Upper lobe of left lung (tissue), 6 donors: ENCODE measurements at regions not wholly inside any gene's neighbourhood (a gene's known extent, or its start where the extent isn't known, plus 50 kb on each side); places are given as distances from the start of the nearest gene placed in this dataset.
A peak's percentile ranks its signal among the peaks of the same experiment; 100 is the strongest.

ENCODE experiments used
- ATAC-seq, 2 donors: fragments of 200-7000 bp; cut with Tn5 transposase; one replicate each; pipeline ENCODE4 v1.9.1; 2022; ENCODE audit warnings: mild to moderate bottlenecking in 2 of 2, moderate library complexity in 2 of 2; ENCODE audit not compliant: low FRiP score in 2 of 2
- DNase-seq, 2 donors: peaks; one replicate each; pipeline ENCODE4 v3.0.0-alpha.2; 2019 to 2020
- H3K27ac ChIP-seq, 4 donors: fragments of 200-600 bp; sonication (generic); one replicate each; pipeline ENCODE4 v1.5.1; 2016 to 2019
- H3K27me3 ChIP-seq, 4 donors: fragments of 200-600 bp; sonication (generic); one replicate each; pipeline ENCODE4 v1.5.1; 2017 to 2019
- H3K36me3 ChIP-seq, 4 donors: fragments of 200-600 bp; sonication (generic); one replicate each; pipeline ENCODE4 v1.5.1; 2016 to 2019
- H3K4me1 ChIP-seq, 4 donors: fragments of 200-600 bp; sonication (generic); one replicate each; pipeline ENCODE4 v1.5.1; 2018 to 2019
- H3K4me3 ChIP-seq, 4 donors: fragments of 200-600 bp; sonication (generic); one replicate each; pipeline ENCODE4 v1.5.1; 2017 to 2019; ENCODE audit warnings: mild to moderate bottlenecking in 2 of 4, moderate library complexity in 1 of 4
- H3K9me3 ChIP-seq, 4 donors: fragments of 200-600 bp; sonication (generic); one replicate each; pipeline ENCODE4 v1.5.1; 2018 to 2019
- EP300 ChIP-seq, 4 donors: sonication (generic); formaldehyde crosslinking; IDR thresholded peaks; one replicate each; pipeline ENCODE4 v1.5.1; 2017; ENCODE audit warnings: antibody characterized with exemption in 4 of 4, control low read depth in 2 of 4
- POLR2A ChIP-seq, 4 donors: fragments of 450-650 bp; IDR thresholded peaks; one replicate each; pipeline ENCODE4 v1.5.1; 2016 to 2017; ENCODE audit warnings: antibody characterized with exemption in 4 of 4, mild to moderate bottlenecking in 2 of 4
- POLR2AphosphoS5 ChIP-seq, 2 donors: sonication (generic); formaldehyde crosslinking; IDR thresholded peaks; one replicate each; pipeline ENCODE4 v1.5.1; 2017; ENCODE audit warnings: antibody characterized with exemption in 2 of 2
- WGBS, 2 donors: methylation state at CpG; one replicate each; pipeline ENCODE4 v1.1.5; 2017 to 2018; 5-methylcytosine and 5-hydroxymethylcytosine counted together
- TF ChIP-seq, protein P1 (sequence below), 6 experiments: fragments of 450-650 bp in 4 of 6; fragments of 200-600 bp in 2 of 6; sonication (generic) in 2 of 6; IDR thresholded peaks; one replicate each; pipeline ENCODE4 v1.5.1; 2016 to 2019; ENCODE audit warnings: antibody characterized with exemption in 6 of 6
- donor health status: DM: no; HTN: no; CAD: no; lungs with moderate emphysema.
- donor health status: DM: no; HTN: yes; CAD: no; lungs with severe emphysema.

DNA sequence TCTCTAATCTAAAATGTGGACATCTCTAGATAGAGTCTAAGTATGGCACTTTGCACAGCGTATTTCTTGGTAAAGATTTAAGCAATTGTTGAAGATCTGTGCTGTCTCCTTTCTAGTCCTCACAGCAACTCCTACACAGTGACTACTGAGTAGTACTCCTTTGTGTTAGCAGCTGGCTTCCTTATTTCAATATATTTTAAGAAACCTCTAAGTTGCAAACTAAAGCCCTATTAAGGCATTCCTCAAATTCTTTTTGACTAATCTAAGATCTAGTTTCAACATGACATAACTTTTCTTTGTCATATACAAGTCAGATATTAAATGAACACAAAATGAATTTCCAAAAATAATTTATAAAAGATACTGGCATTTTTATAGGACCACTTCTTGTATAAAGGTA is 121.8 kb upstream of the DNAJC10 start:
- Histone ChIP-seq H3K27me3 (no peaks in the 10 kb centered on the region), H3K9me3 (no peaks in the 10 kb centered on the region), H3K4me3 (no peak overlapping the region), H3K4me1 (no peaks in the 10 kb centered on the region), H3K27ac (no peak overlapping the region), H3K36me3 (no peaks in the 10 kb centered on the region)
- ATAC-seq (no peak), DNase-seq (no peak)
- TF ChIP-seq, protein P1, sequence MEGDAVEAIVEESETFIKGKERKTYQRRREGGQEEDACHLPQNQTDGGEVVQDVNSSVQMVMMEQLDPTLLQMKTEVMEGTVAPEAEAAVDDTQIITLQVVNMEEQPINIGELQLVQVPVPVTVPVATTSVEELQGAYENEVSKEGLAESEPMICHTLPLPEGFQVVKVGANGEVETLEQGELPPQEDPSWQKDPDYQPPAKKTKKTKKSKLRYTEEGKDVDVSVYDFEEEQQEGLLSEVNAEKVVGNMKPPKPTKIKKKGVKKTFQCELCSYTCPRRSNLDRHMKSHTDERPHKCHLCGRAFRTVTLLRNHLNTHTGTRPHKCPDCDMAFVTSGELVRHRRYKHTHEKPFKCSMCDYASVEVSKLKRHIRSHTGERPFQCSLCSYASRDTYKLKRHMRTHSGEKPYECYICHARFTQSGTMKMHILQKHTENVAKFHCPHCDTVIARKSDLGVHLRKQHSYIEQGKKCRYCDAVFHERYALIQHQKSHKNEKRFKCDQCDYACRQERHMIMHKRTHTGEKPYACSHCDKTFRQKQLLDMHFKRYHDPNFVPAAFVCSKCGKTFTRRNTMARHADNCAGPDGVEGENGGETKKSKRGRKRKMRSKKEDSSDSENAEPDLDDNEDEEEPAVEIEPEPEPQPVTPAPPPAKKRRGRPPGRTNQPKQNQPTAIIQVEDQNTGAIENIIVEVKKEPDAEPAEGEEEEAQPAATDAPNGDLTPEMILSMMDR (IDR thresholded peaks at IDR 0.05): no peak
- TF ChIP-seq POLR2A (IDR thresholded peaks at IDR 0.05): no peak
- TF ChIP-seq POLR2AphosphoS5 (IDR thresholded peaks at IDR 0.05): no peak
- TF ChIP-seq EP300 (IDR thresholded peaks at IDR 0.05): no peak
- 76 to 92% methylated on average over 1 of the region's 1 CpG for WGBS, 2 donors

DNA sequence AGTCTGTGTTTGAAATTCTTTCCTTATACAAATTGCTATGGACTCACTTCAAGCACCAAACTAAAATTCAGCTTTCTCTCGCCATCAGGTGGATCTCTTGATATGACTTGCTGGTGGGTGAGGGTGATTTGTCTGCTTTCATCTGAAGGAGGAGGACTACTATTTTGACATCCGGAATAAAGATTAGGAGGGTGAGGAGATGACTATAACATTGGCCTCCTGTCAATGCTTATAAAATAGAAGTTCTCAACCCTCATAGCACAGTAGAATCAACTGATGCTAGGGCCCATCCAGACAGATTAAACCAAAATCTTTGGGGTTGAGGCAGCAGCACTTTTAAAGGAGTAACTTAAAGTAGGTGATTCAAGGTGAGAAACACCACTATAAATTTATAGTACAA is 120.4 kb upstream of the DNAJC10 start:
- Histone ChIP-seq H3K27ac (no peak overlapping the region), H3K36me3 (no peaks in the 10 kb centered on the region), H3K4me1 (no peaks in the 10 kb centered on the region), H3K27me3 (no peaks in the 10 kb centered on the region), H3K9me3 (no peaks in the 10 kb centered on the region), H3K4me3 (no peak overlapping the region)
- TF ChIP-seq EP300 (IDR thresholded peaks at IDR 0.05) (no peak), POLR2AphosphoS5 (IDR thresholded peaks at IDR 0.05) (no peak), POLR2A (IDR thresholded peaks at IDR 0.05) (no peak)
- TF ChIP-seq, protein P1 (IDR thresholded peaks at IDR 0.05): no peak
- ATAC-seq: no peak
- WGBS, 2 donors: 88 to 91% methylated on average over 2 of the region's 2 CpGs
- no peak for DNase-seq

DNA sequence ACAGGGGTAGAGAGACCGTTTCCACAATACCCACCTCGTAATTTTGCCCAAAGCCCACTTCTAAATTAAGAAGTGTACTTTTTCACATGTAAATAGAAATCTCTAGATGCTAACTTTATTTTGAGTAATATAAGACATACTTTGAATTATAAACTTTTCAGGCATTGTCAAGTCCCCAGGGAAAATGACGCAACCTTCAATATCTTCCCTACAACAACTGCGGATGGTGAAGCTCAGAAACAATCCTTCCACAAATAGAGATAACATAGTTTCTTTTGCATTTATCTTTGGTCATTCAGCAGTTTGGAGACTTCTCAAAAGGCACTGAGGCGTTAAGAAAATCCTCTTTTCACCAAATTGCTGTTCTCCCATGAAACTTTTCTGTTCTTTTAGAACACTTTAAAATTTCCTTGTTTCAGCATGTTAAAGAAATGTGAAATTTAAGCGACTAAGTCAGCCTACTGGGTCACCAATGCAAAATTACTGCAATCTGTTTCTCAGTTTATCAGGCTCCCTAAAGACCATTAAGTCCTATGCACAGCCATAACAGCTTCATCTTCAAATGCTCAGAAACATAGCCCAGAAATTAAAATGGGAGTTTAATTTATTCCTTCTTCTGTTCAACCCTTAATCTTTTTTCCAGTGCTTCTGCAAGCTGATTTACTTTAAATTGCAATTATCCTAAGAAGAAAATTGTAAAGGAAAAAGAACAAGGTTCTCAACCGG is 118.3 kb upstream of the DNAJC10 start:
- 74 to 77% methylated on average over 7 of the region's 7 CpGs for WGBS, 2 donors
- H3K4me3 ChIP-seq: no peak overlapping the region
- no peaks in the 10 kb centered on the region for H3K36me3 ChIP-seq
- no peaks in the 10 kb centered on the region for H3K9me3 ChIP-seq
- H3K27ac ChIP-seq: no peak overlapping the region
- H3K27me3 ChIP-seq: no peaks in the 10 kb centered on the region
- ATAC-seq (no peak), DNase-seq (no peak)
- no peak for TF ChIP-seq POLR2A (IDR thresholded peaks at IDR 0.05)
- TF ChIP-seq POLR2AphosphoS5 (IDR thresholded peaks at IDR 0.05): no peak
- TF ChIP-seq, protein P1 (IDR thresholded peaks at IDR 0.05): no peak
- TF ChIP-seq EP300 (IDR thresholded peaks at IDR 0.05): no peak
- no peaks in the 10 kb centered on the region for H3K4me1 ChIP-seq

DNA sequence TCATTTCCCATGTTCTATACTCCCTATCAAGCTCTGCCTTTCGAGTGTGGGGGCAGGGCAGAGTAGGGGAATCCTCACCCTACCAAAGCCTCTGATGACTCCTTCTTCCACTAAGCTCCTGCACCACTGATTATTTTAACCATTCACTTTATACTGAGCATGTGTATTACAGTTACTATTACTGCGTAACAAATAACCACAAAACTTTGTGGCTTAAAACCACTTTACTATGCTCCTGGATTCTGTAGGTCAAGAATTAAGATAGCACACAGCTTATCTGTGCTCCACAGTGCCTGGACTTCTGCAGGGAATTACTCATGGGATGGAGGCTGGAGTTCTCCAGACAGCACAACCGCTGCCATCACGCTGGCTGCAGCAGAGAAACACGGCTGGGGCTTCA is 117.4 kb upstream of the DNAJC10 start:
- DNase-seq (no peak), ATAC-seq (peak in 1 of 2 donors; percentile 19)
- H3K4me1 ChIP-seq: no peaks in the 10 kb centered on the region
- no peak overlapping the region for H3K27ac ChIP-seq
- TF ChIP-seq, protein P1 (IDR thresholded peaks at IDR 0.05): no peak
- TF ChIP-seq POLR2AphosphoS5 (IDR thresholded peaks at IDR 0.05) (no peak), EP300 (IDR thresholded peaks at IDR 0.05) (no peak), POLR2A (IDR thresholded peaks at IDR 0.05) (no peak)
- H3K27me3 ChIP-seq: no peaks in the 10 kb centered on the region
- WGBS, 2 donors: 85 to 90% methylated on average over 2 to 5 of the region's 5 CpGs
- H3K36me3 ChIP-seq: no peaks in the 10 kb centered on the region
- H3K4me3 ChIP-seq: no peak overlapping the region
- H3K9me3 ChIP-seq: no peaks in the 10 kb centered on the region

DNA sequence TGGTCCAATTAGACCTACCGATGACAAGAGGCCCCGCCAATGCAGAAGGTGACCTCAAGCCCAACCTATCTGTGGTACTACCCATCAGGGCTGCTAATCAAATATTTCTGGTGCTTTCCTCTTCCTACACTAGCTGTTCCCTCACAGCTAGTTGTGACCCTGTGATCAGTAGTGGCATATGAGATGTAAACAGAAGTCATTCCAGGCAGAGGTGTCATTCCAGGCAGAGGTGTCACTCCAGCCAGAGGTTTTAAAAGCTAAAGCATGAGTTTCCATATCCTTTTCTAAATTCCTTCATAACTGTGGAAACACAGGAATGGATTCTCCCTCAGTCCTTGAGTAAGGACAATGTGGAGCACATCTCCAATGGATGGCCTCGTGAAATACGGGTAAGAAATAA is 110.9 kb upstream of the DNAJC10 start:
- no peaks in the 10 kb centered on the region for H3K36me3 ChIP-seq
- H3K4me3 ChIP-seq: no peak overlapping the region
- no peaks in the 10 kb centered on the region for H3K27me3 ChIP-seq
- ATAC-seq (no peak), DNase-seq (no peak)
- no peaks in the 10 kb centered on the region for H3K4me1 ChIP-seq
- H3K9me3 ChIP-seq: no peaks in the 10 kb centered on the region
- no peak overlapping the region for H3K27ac ChIP-seq
- TF ChIP-seq, protein P1 (IDR thresholded peaks at IDR 0.05): no peak
- TF ChIP-seq POLR2AphosphoS5 (IDR thresholded peaks at IDR 0.05) (no peak), POLR2A (IDR thresholded peaks at IDR 0.05) (no peak), EP300 (IDR thresholded peaks at IDR 0.05) (no peak)
- 94 to 95% methylated on average over 4 of the region's 4 CpGs for WGBS, 2 donors
